Neural cell (in vitro differentiated cells): ENCODE measurements at regions not wholly inside any gene's neighbourhood (a gene's known extent, or its start where the extent isn't known, plus 50 kb on each side); places are given as distances from the start of the nearest gene placed in this dataset.

Source experiments
- H2AFZ ChIP-seq: fragments of 200-600, 300-800 bp; sonication (generic), shearing (Covaris generic); 2 replicates; pipeline ENCODE4 v1.6.0; 2014; ENCODE audit warnings: low read depth, mild to moderate bottlenecking, antibody characterized with exemption, low read length, moderate library complexity
- H3F3A ChIP-seq: fragments of 200-600 bp; shearing (Covaris generic); 2 replicates; pipeline ENCODE4 v1.6.1; 2016; ENCODE audit warnings: mild to moderate bottlenecking, moderate library complexity, mixed read lengths, antibody characterized with exemption, low read length; ENCODE audit not compliant: insufficient read depth, poor library complexity, severe bottlenecking
- H3K27ac ChIP-seq: fragments of 200-600, 300-800 bp; sonication (generic), shearing (Covaris generic); 2 replicates; pipeline ENCODE4 v1.5.1; 2014; ENCODE audit warnings: mild to moderate bottlenecking, low read length, moderate library complexity
- H3K27me3 ChIP-seq: fragments of 300-800, 200-600 bp; sonication (generic), shearing (Covaris generic); 2 replicates; pipeline ENCODE4 v1.6.0; 2014; ENCODE audit warnings: mild to moderate bottlenecking, low read depth, low read length, moderate library complexity; ENCODE audit not compliant: insufficient read depth
- H3K36me3 ChIP-seq: fragments of 300-800, 200-600 bp; sonication (generic), shearing (Covaris generic); 2 replicates; pipeline ENCODE4 v1.5.1; 2014; ENCODE audit warnings: mild to moderate bottlenecking, antibody characterized with exemption, low read length, moderate library complexity; ENCODE audit not compliant: insufficient read depth
- H3K4me2 ChIP-seq: fragments of 300-800, 200-600 bp; sonication (generic), shearing (Covaris generic); 2 replicates; pipeline ENCODE4 v1.6.0; 2014; ENCODE audit warnings: mild to moderate bottlenecking, low read length
- H3K4me3 ChIP-seq: fragments of 300-800, 200-600 bp; sonication (generic), shearing (Covaris generic); 2 replicates; pipeline ENCODE4 v1.5.1; 2014; ENCODE audit warnings: mild to moderate bottlenecking, low read length, moderate library complexity
- H3K79me2 ChIP-seq: fragments of 200-600 bp; shearing (Covaris generic); replicated peaks from 2 replicates; pipeline ENCODE4 v1.6.0; 2014; ENCODE audit warnings: mild to moderate bottlenecking, low read length, moderate library complexity; ENCODE audit not compliant: insufficient read depth
- H3K9ac ChIP-seq: fragments of 300-800, 200-600 bp; sonication (generic), shearing (Covaris generic); 2 replicates; pipeline ENCODE4 v1.6.1; 2016; ENCODE audit warnings: mild to moderate bottlenecking, low read length, mixed read lengths
- H3K9me2 ChIP-seq: fragments of 200-600 bp; shearing (Covaris generic); 2 replicates; pipeline ENCODE4 v1.6.1; 2016; ENCODE audit warnings: mild to moderate bottlenecking, low read length, mixed read lengths; ENCODE audit not compliant: insufficient read depth
- H3K9me3 ChIP-seq: fragments of 200-600, 300-800 bp; sonication (generic), shearing (Covaris generic); 2 replicates; pipeline ENCODE4 v1.6.1; 2016; ENCODE audit warnings: mild to moderate bottlenecking, mixed run types, low read length, moderate library complexity, mixed read lengths
- H4K20me1 ChIP-seq: fragments of 200-600 bp; shearing (Covaris generic); 2 replicates; pipeline ENCODE4 v1.6.1; 2016; ENCODE audit warnings: mild to moderate bottlenecking, mixed run types; ENCODE audit not compliant: insufficient read depth
- EZH2 ChIP-seq: fragments of 200-600, 300-800 bp; shearing (Covaris generic), sonication (generic); IDR thresholded peaks from 2 replicates; pipeline ENCODE4 v1.6.1; 2014; ENCODE audit warnings: antibody characterized with exemption, low read length, borderline replicate concordance, mild to moderate bottlenecking; ENCODE audit not compliant: insufficient read depth, poor library complexity, severe bottlenecking
- MXI1 ChIP-seq: fragments of 450-650 bp; conservative IDR thresholded peaks from 2 replicates; pipeline ENCODE4 v1.6.1; 2014; ENCODE audit warnings: antibody characterized with exemption, mild to moderate bottlenecking; ENCODE audit not compliant: poor library complexity, severe bottlenecking
- POLR2AphosphoS5 ChIP-seq: IDR thresholded peaks from 2 replicates; pipeline ENCODE4 v1.6.1; 2012
- RAD21 ChIP-seq: fragments of 450-650 bp; conservative IDR thresholded peaks from 2 replicates; pipeline ENCODE4 v1.6.1; 2014; ENCODE audit warnings: antibody characterized with exemption, mild to moderate bottlenecking, moderate library complexity
- SMC3 ChIP-seq: fragments of 450-650 bp; conservative IDR thresholded peaks from 2 replicates; pipeline ENCODE4 v1.6.1; 2014; ENCODE audit warnings: antibody characterized with exemption, mild to moderate bottlenecking, moderate library complexity; ENCODE audit not compliant: poor library complexity
- TAF1 ChIP-seq: IDR thresholded peaks from 2 replicates; pipeline ENCODE4 v1.6.1; 2012; ENCODE audit warnings: low read depth
- TF ChIP-seq, protein P1 (sequence below): IDR thresholded peaks from 2 replicates; pipeline ENCODE4 v1.6.1; 2012; ENCODE audit warnings: borderline replicate concordance
- TF ChIP-seq, protein P2 (sequence below): fragments of 450-650 bp; IDR thresholded peaks from 2 replicates; pipeline ENCODE4 v1.5.1; 2014; ENCODE audit warnings: antibody characterized with exemption, mild to moderate bottlenecking, moderate library complexity; ENCODE audit not compliant: poor library complexity, severe bottlenecking

DNA sequence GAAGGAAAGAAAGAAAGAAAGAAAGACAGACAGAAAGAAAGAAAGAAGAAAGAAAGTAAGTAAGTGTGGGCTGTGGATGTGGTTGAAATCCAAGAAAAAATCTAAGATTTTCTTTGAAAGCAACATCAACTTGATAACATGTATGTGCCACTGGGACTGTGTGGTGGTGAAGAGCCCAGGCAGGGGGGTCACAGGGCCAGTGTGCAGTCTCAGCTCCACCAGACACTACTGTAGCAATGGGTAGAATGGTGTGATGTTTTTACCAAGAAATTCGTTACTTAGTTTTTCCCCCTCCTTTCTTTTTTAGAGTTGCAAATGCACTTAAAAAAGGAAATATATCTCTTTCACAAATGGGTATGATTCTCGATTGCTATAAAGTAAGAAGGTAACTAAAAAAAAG lies 71.9 kb upstream of the CNEP1R1 start:
- Histone ChIP-seq H4K20me1 (no peaks in the 10 kb centered on the region), H3K4me2 (no peak overlapping the region), H3K36me3 (no peaks in the 10 kb centered on the region), H3K79me2 (no peaks in the 10 kb centered on the region), H2AFZ (no peak overlapping the region), H3K4me3 (no peak overlapping the region), H3K9me3 (no peaks in the 10 kb centered on the region), H3F3A (no peaks in the 10 kb centered on the region), H3K27ac (no peak overlapping the region), H3K9ac (no peak overlapping the region), H3K9me2 (no peaks in the 10 kb centered on the region), H3K27me3 (no peaks in the 10 kb centered on the region)
- TF ChIP-seq TAF1, result no peak
- TF ChIP-seq, protein P1, sequence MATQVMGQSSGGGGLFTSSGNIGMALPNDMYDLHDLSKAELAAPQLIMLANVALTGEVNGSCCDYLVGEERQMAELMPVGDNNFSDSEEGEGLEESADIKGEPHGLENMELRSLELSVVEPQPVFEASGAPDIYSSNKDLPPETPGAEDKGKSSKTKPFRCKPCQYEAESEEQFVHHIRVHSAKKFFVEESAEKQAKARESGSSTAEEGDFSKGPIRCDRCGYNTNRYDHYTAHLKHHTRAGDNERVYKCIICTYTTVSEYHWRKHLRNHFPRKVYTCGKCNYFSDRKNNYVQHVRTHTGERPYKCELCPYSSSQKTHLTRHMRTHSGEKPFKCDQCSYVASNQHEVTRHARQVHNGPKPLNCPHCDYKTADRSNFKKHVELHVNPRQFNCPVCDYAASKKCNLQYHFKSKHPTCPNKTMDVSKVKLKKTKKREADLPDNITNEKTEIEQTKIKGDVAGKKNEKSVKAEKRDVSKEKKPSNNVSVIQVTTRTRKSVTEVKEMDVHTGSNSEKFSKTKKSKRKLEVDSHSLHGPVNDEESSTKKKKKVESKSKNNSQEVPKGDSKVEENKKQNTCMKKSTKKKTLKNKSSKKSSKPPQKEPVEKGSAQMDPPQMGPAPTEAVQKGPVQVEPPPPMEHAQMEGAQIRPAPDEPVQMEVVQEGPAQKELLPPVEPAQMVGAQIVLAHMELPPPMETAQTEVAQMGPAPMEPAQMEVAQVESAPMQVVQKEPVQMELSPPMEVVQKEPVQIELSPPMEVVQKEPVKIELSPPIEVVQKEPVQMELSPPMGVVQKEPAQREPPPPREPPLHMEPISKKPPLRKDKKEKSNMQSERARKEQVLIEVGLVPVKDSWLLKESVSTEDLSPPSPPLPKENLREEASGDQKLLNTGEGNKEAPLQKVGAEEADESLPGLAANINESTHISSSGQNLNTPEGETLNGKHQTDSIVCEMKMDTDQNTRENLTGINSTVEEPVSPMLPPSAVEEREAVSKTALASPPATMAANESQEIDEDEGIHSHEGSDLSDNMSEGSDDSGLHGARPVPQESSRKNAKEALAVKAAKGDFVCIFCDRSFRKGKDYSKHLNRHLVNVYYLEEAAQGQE, result no peak
- TF ChIP-seq RAD21, result no peak
- TF ChIP-seq, protein P2, sequence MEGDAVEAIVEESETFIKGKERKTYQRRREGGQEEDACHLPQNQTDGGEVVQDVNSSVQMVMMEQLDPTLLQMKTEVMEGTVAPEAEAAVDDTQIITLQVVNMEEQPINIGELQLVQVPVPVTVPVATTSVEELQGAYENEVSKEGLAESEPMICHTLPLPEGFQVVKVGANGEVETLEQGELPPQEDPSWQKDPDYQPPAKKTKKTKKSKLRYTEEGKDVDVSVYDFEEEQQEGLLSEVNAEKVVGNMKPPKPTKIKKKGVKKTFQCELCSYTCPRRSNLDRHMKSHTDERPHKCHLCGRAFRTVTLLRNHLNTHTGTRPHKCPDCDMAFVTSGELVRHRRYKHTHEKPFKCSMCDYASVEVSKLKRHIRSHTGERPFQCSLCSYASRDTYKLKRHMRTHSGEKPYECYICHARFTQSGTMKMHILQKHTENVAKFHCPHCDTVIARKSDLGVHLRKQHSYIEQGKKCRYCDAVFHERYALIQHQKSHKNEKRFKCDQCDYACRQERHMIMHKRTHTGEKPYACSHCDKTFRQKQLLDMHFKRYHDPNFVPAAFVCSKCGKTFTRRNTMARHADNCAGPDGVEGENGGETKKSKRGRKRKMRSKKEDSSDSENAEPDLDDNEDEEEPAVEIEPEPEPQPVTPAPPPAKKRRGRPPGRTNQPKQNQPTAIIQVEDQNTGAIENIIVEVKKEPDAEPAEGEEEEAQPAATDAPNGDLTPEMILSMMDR, result no peak
- TF ChIP-seq SMC3, result no peak
- no peak for TF ChIP-seq EZH2
- TF ChIP-seq POLR2AphosphoS5, result no peak

GRCh38 chr16:49955858-49956257 lies 69.2 kb upstream of the CNEP1R1 start:
- no peaks in the 10 kb centered on the region for H3K9me2 ChIP-seq
- no peak overlapping the region for H3K4me2 ChIP-seq
- no peak overlapping the region for H2AFZ ChIP-seq
- no peak overlapping the region for H3K9ac ChIP-seq
- H3K27me3 ChIP-seq, result no peaks in the 10 kb centered on the region
- H4K20me1 ChIP-seq, result no peaks in the 10 kb centered on the region
- H3K27ac ChIP-seq, result no peak overlapping the region
- no peaks in the 10 kb centered on the region for H3K36me3 ChIP-seq
- no peaks in the 10 kb centered on the region for H3F3A ChIP-seq
- TF ChIP-seq, protein P2, result no peak
- TF ChIP-seq MXI1, result no peak
- TF ChIP-seq EZH2, result no peak
- TF ChIP-seq RAD21, result no peak
- TF ChIP-seq, protein P1, result no peak
- no peak for TF ChIP-seq TAF1
- TF ChIP-seq SMC3, result no peak
- no peak for TF ChIP-seq POLR2AphosphoS5
- no peaks in the 10 kb centered on the region for H3K79me2 ChIP-seq
- H3K4me3 ChIP-seq, result no peak overlapping the region
- H3K9me3 ChIP-seq, result no peaks in the 10 kb centered on the region
